ENCODE measurements at regions not wholly inside any gene's neighbourhood (a gene's known extent, or its start where the extent isn't known, plus 50 kb on each side); places are given as distances from the start of the nearest gene placed in this dataset.
"Not testable (repeated sequence)": the region's sequence is repeated elsewhere in the genome, so short reads cannot be mapped to it uniquely, and the experiment has no call there.

DNA sequence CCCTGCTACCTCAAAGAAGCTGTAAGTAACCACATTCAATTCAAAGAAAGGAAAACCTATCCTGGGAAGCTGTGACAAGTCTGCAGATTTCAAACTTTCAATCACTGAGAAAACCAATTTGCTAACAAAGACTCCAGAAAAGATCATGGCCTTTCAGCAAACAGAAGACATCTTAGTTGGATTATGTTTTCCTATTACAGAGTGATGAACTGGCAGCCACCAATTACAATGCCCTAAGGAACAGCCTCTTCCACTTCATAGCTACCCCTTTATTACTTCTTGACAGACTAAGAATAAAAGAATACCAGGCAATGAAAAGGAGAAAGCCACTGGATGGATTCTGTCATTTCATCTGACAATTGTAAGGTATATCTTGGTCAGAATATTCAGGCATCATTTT is 128.2 kb upstream of the RASEF start:
- TF ChIP-seq POLR2A (IDR thresholded peaks at IDR 0.05) = no peak
- no peak for TF ChIP-seq CTCF (IDR thresholded peaks at IDR 0.05)
- Histone ChIP-seq H3K36me3 (replicated peaks in 1 of 2; ENCODE audit: insufficient read depth in 1 of 2, low read depth in 2 of 2) (no peaks in the 10 kb centered on the region), H3K27me3 (no peaks in the 10 kb centered on the region), H3K27ac (no peak overlapping the region), H3K9me3 (no peaks in the 10 kb centered on the region), H3K4me1 (no peaks in the 10 kb centered on the region), H3K4me3 (no peak overlapping the region)
- intact Hi-C loops (cut with DNase I) = no loop called here
- ATAC-seq (no peak), DNase-seq (no peak)

DNA sequence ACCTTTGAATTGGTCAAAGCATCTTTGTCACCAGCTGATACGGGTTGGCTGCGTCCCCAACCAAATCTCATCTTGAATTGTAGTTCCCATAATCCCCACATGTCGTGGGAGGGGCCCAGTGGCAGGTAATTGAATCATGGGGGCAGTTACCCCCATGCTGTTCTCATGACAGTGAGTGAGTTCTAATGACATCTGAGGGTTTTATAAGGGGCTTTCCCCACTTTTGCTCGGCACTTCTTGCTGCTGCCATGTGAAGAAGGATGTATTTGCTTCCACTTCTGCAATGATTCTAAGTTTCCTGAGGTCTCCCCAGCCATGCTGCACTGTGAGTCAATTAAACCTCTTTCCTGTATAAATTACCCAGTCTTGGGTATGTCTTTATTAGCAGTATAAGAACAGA is 126.1 kb upstream of the RASEF start:
- H3K27me3 ChIP-seq; DNase-seq; H3K9me3 ChIP-seq; intact Hi-C loops (cut with DNase I); H3K4me3 ChIP-seq; H3K36me3 ChIP-seq (replicated peaks in 1 of 2; ENCODE audit: insufficient read depth in 1 of 2, low read depth in 2 of 2); H3K4me1 ChIP-seq; ATAC-seq; H3K27ac ChIP-seq: not testable (repeated sequence)
- 85 to 89% methylated on average over 3 to 4 of the region's 4 CpGs for WGBS, 2 donors

DNA sequence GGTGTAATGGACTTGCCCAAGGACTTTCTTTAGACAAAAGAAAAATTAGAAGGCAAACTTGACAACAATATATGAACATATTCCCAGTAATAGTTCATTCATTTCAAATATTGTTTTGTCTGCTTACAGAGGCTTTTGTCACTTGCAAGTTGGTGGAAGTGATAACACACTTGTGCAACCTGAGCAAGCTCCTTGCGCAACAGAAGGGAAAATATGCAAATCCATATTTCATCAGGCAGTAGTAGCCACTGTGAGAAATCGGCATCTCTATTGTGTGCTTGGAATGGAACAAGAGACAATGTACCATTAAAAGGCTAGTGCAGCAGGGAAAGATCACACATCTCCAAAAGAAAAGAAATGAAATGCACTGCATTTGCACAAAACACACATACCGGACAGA is 125.3 kb upstream of the RASEF start:
- ATAC-seq (no peak), DNase-seq (no peak)
- Histone ChIP-seq H3K36me3 (replicated peaks in 1 of 2; ENCODE audit: insufficient read depth in 1 of 2, low read depth in 2 of 2) (no peaks in the 10 kb centered on the region), H3K27me3 (no peaks in the 10 kb centered on the region), H3K4me1 (no peaks in the 10 kb centered on the region), H3K4me3 (no peak overlapping the region), H3K27ac (no peak overlapping the region), H3K9me3 (no peaks in the 10 kb centered on the region)
- intact Hi-C loops (cut with DNase I) = no loop called here
- TF ChIP-seq CTCF (IDR thresholded peaks at IDR 0.05) = no peak
- TF ChIP-seq POLR2A (IDR thresholded peaks at IDR 0.05) = no peak
- WGBS, 2 donors = 74 to 80% methylated on average over 3 of the region's 3 CpGs

- no peaks in the 10 kb centered on the region for H3K27me3 ChIP-seq
- DNase-seq = no peak
- ATAC-seq = no peak
- H3K4me1 ChIP-seq = peaks cover 6% of the 10 kb centered on the region
- no peaks in the 10 kb centered on the region for H3K36me3 ChIP-seq (replicated peaks in 1 of 2; ENCODE audit: insufficient read depth in 1 of 2, low read depth in 2 of 2)
- intact Hi-C loops (cut with DNase I) = no loop called here
- H3K27ac ChIP-seq = no peak overlapping the region
- 83 to 88% methylated on average over 3 of the region's 3 CpGs for WGBS, 2 donors
- no peak overlapping the region for H3K4me3 ChIP-seq
- TF ChIP-seq CTCF (IDR thresholded peaks at IDR 0.05) (no peak), POLR2A (IDR thresholded peaks at IDR 0.05) (no peak)
- no peaks in the 10 kb centered on the region for H3K9me3 ChIP-seq
Measured at GRCh38 chr9:83186155-83186737, 123.3 kb upstream of the RASEF start.

DNA sequence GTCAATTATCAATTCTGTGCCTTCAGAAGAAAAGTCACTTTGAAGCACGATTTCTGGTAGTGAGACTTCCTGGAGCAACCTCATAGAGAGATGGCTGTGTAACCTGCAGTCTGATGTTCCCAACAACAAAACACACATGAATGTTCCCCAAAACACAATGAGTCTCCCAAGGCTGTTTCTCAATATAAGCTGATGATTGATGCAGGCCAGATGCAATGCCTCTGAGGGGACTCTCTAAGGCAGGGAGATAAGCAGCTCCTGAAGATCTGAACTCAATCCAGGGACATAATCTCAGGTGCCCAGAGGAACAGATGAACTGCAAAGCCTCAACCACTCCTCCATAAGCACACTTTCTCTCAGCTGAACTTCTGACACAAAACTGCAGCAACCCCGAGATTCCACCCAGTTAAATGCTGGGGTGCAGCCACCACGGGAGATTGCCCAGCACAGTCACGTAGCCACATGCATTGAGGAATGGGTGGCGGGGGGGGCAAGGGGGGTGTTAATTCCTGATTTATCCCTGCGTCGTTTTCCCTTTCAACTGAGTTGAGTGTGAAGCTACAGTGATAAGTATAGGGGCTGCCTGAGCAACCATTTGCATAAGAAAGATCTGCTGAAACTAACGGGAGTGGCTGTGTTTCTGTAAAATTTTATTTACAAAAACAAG is 122.7 kb upstream of the RASEF start:
- DNase-seq (no peak), ATAC-seq (no peak)
- H3K36me3 ChIP-seq (replicated peaks in 1 of 2; ENCODE audit: insufficient read depth in 1 of 2, low read depth in 2 of 2) = no peaks in the 10 kb centered on the region
- no peak overlapping the region for H3K4me3 ChIP-seq
- no peak for TF ChIP-seq CTCF (IDR thresholded peaks at IDR 0.05)
- no peak for TF ChIP-seq POLR2A (IDR thresholded peaks at IDR 0.05)
- H3K27ac ChIP-seq = no peak overlapping the region
- no peaks in the 10 kb centered on the region for H3K27me3 ChIP-seq
- WGBS, 2 donors = 58 to 76% methylated on average over 8 of the region's 8 CpGs
- H3K4me1 ChIP-seq = peaks cover 6% of the 10 kb centered on the region
- intact Hi-C loops (cut with DNase I) = no loop called here
- H3K9me3 ChIP-seq = no peaks in the 10 kb centered on the region
